ENCODE measurements at regions not wholly inside any gene's neighbourhood (a gene's known extent, or its start where the extent isn't known, plus 50 kb on each side); places are given as distances from the start of the nearest gene placed in this dataset.

DNA sequence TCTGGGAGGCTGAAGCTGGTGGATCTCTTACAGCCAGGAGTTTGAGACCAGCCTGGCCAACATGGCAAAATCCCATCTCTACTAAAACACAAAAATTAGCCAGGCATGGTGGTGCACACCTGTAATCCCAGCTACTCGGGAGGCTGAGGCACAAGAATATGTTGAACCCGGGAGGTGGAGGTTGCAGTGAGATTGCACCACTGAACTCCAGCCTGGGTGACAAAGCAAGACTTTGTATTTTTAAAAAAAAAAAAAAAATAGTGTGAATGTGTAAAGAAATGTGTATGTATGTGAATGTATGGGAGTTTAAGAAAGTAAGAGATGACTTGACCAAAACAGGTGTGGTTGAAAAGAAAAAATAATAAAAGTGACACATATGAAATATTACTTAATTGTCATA is 167.7 kb upstream of the TEX13C start:
- Histone ChIP-seq H2BK12ac (ENCODE audit: low read depth, low read length) (no peak overlapping the region), H3K27ac (ENCODE audit: low read depth, low read length) (no peak overlapping the region), H2BK15ac (ENCODE audit: low read length) (no peak overlapping the region), H3K14ac (ENCODE audit: insufficient read length) (no peak overlapping the region), H2AK5ac (ENCODE audit: low read depth, low read length) (no peak overlapping the region), H3K36me3 (ENCODE audit: control insufficient read depth in 2 of 4, insufficient read depth in 4 of 4, low read length in 3 of 4) (no peaks in the 10 kb centered on the region), H2BK120ac (replicated peaks; ENCODE audit: low read depth, low read length) (no peak overlapping the region), H3K18ac (ENCODE audit: extremely low read depth, low read length) (no peak overlapping the region), H3K4me2 (ENCODE audit: insufficient read depth in 1 of 2, low read depth in 2 of 2, low read length in 2 of 2) (no peak overlapping the region), H3K4me1 (replicated peaks in 1 of 4; ENCODE audit: control insufficient read depth in 3 of 4, insufficient read depth in 4 of 4, low read length in 3 of 4) (peaks cover 0 to 2% (median 0%) of the 10 kb centered on the region in 4 experiments; a peak in 1 of 7 replicates), H3K4ac (replicated peaks; ENCODE audit: insufficient read length, low read depth, low read length) (no peak overlapping the region), H3K79me2 (ENCODE audit: control insufficient read depth in 1 of 2, insufficient read depth in 2 of 2, low read length in 2 of 2) (no peaks in the 10 kb centered on the region), H3K79me1 (ENCODE audit: low read depth, low read length) (no peaks in the 10 kb centered on the region), H2BK20ac (ENCODE audit: low read length) (no peak overlapping the region), H4K5ac (ENCODE audit: insufficient read length, low read depth, low read length) (no peak overlapping the region), H4K91ac (replicated peaks; ENCODE audit: insufficient read length, low read length) (no peak overlapping the region), H3K56ac (replicated peaks; ENCODE audit: insufficient read length, low read depth, low read length) (no peak overlapping the region), H2AFZ (ENCODE audit: low read length) (no peak overlapping the region), H3K23me2 (ENCODE audit: low read depth, low read length) (no peaks in the 10 kb centered on the region), H3K23ac (ENCODE audit: insufficient read length) (no peak overlapping the region), H2BK5ac (ENCODE audit: low read depth, low read length) (no peak overlapping the region), H3K9ac (replicated peaks in 1 of 4; ENCODE audit: extremely low read depth in 1 of 4, low read depth in 3 of 4, low read length in 3 of 4) (no peak overlapping the region), H4K8ac (ENCODE audit: extremely low read depth, insufficient read depth, low read length) (no peak overlapping the region), H3K27me3 (replicated peaks in 1 of 4; ENCODE audit: control insufficient read depth in 3 of 4, extremely low read depth in 1 of 4, insufficient read depth in 3 of 4, low read length in 3 of 4) (no peaks in the 10 kb centered on the region), H3K9me3 (ENCODE audit: insufficient read depth in 2 of 2, low read depth in 1 of 2, low read length in 1 of 2) (no peaks in the 10 kb centered on the region), H4K20me1 (replicated peaks in 1 of 2; ENCODE audit: control insufficient read depth in 1 of 2, insufficient read depth in 2 of 2, low read length in 2 of 2) (no peaks in the 10 kb centered on the region), H3K4me3 (ENCODE audit: extremely low read depth in 1 of 4, insufficient read depth in 2 of 4, low read depth in 3 of 4, low read length in 4 of 4) (no peak overlapping the region)
- FAIRE-seq, result no peak
- 90% methylated on average over 2 of the region's 2 CpGs; no CpG with 5 or more reads in 1 of the 2 experiments for WGBS, 2 experiments (ENCODE audit: extremely low coverage in 1 of 2, insufficient coverage in 1 of 2, insufficient read length in 1 of 2, insufficient replicate concordance in 2 of 2, low coverage in 1 of 2, low lambda C conversion rate in 2 of 2, missing lambda C conversion rate in 1 of 2)
- POLR2A ChIA-PET (ENCODE audit: partially characterized antibody), result no interaction called here
- CTCF ChIA-PET (ENCODE audit: partially characterized antibody), result interaction anchor here (1.5 kb wide), 1 partner anchor 21 kb away, joined by 5 read pairs; no protein-coding TSS in a partner anchor
- DNase-seq (ENCODE audit: low read depth in 1 of 2, low spot score in 2 of 2), result no peak
- TF ChIP-seq CEBPB (IDR thresholded peaks at IDR 0.05; ENCODE audit: low read depth, low read length) (no peak), SUZ12 (IDR thresholded peaks at IDR 0.05; ENCODE audit: low read length) (no peak), JUND (IDR thresholded peaks at IDR 0.05; ENCODE audit: low read length) (no peak), HDAC2 (IDR thresholded peaks at IDR 0.05; ENCODE audit: borderline replicate concordance in 1 of 2, low read depth in 2 of 2, low read length in 2 of 2) (no peak), CTCF (IDR thresholded peaks at IDR 0.05; ENCODE audit: control extremely low read depth in 1 of 3, insufficient read depth in 1 of 3, low read depth in 1 of 3, low read length in 3 of 3) (no peak), TAF7 (optimal IDR thresholded peaks at IDR 0.05; ENCODE audit: borderline replicate concordance, low read depth, low read length) (no peak), KDM1A (IDR thresholded peaks at IDR 0.05; ENCODE audit: borderline replicate concordance, low read length) (no peak), RNF2 (IDR thresholded peaks at IDR 0.05; ENCODE audit: borderline replicate concordance, low read depth, low read length, missing control alignments, poor library complexity, severe bottlenecking) (no peak), TBP (IDR thresholded peaks at IDR 0.05; ENCODE audit: low read depth, low read length) (no peak), SP2 (IDR thresholded peaks at IDR 0.05; ENCODE audit: low read length) (no peak), POU5F1 (IDR thresholded peaks at IDR 0.05; ENCODE audit: low read depth, low read length) (no peak)

All from H1 (cell line).